A673 (cell line): ENCODE measurements at regions not wholly inside any gene's neighbourhood (a gene's known extent, or its start where the extent isn't known, plus 50 kb on each side); places are given as distances from the start of the nearest gene placed in this dataset.

ENCODE experiments used
- CTCF ChIP-seq: fragments of 300-800, 200-600 bp; sonication (generic); conservative IDR thresholded peaks from 2 replicates; pipeline ENCODE4 v1.5.1; 2017; ENCODE audit warnings: low read depth, mild to moderate bottlenecking, antibody characterized with exemption, low read length, moderate library complexity, mixed read lengths
- EZH2 ChIP-seq: fragments of 200-600 bp; sonication (generic); IDR thresholded peaks from 2 replicates; pipeline ENCODE4 v1.6.1; 2017; ENCODE audit warnings: borderline replicate concordance, low read depth, mild to moderate bottlenecking, mixed read lengths, antibody characterized with exemption, low read length; ENCODE audit not compliant: poor library complexity, severe bottlenecking

- no peak for TF ChIP-seq CTCF
- no peak for TF ChIP-seq EZH2
Observed at GRCh38 chr3:140794507-140794906, 116.6 kb downstream of the TRIM42 start.
